ENCODE measurements at regions not wholly inside any gene's neighbourhood (a gene's known extent, or its start where the extent isn't known, plus 50 kb on each side); places are given as distances from the start of the nearest gene placed in this dataset.
"Not testable (repeated sequence)": the region's sequence is repeated elsewhere in the genome, so short reads cannot be mapped to it uniquely, and the experiment has no call there.

DNA sequence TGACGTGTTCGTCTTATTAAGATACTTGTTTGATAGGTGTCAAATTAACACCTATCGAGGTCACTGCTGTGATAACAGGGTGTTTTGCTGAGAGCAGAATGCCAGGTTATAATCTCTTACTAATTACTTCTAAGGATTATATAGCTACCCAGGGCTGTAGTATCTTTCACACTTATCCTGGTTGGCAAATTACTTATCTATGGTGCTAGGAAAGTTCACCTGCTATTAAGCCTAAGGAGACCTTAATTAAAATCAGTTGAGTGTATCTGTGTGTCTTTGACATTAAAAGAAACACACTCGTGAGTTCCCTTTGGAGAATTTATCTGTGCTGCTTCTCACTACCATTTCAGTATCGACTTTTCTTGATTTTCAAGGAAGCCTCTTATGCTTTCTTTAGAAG, 301.6 kb upstream of the SLC16A7 start:
- no peaks in the 10 kb centered on the region for H3K27me3 ChIP-seq
- no peak overlapping the region for H3K4me3 ChIP-seq
- H3K9me3 ChIP-seq: no peaks in the 10 kb centered on the region
- TF ChIP-seq, protein P1, sequence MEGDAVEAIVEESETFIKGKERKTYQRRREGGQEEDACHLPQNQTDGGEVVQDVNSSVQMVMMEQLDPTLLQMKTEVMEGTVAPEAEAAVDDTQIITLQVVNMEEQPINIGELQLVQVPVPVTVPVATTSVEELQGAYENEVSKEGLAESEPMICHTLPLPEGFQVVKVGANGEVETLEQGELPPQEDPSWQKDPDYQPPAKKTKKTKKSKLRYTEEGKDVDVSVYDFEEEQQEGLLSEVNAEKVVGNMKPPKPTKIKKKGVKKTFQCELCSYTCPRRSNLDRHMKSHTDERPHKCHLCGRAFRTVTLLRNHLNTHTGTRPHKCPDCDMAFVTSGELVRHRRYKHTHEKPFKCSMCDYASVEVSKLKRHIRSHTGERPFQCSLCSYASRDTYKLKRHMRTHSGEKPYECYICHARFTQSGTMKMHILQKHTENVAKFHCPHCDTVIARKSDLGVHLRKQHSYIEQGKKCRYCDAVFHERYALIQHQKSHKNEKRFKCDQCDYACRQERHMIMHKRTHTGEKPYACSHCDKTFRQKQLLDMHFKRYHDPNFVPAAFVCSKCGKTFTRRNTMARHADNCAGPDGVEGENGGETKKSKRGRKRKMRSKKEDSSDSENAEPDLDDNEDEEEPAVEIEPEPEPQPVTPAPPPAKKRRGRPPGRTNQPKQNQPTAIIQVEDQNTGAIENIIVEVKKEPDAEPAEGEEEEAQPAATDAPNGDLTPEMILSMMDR (IDR thresholded peaks at IDR 0.05): no peak
- DNase-seq (no peak), ATAC-seq (no peak)
- H3K4me1 ChIP-seq: no peaks in the 10 kb centered on the region
- 40% methylated on average over 5 of the region's 5 CpGs for WGBS (ENCODE audit: insufficient coverage, low coverage, low lambda C conversion rate, missing lambda C conversion rate)
- H3K27ac ChIP-seq: no peak overlapping the region
- no peaks in the 10 kb centered on the region for H3K36me3 ChIP-seq
- intact Hi-C loops (cut with DNase I): no loop called here

DNA sequence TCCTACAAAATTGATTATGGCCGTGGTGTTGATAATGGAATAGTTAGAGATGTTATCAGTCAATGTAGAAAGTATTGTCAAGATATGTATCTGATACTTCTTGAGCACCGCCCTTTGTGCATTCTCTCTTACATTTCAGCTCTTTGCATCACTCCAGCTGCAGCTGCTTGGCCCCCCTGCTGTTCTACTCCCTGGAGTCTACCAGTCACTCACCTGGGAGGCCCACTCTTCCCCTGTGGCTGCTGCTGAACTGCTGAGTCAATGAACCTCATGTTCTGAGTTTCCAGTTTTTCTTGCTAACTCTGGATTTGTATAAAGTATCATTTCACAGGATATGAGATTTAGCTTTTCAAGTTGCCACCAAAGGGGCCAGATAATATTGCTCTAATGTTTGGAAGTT, 312.8 kb upstream of the SLC16A7 start:
- no peak for DNase-seq
- Histone ChIP-seq H3K36me3 (no peaks in the 10 kb centered on the region), H3K27me3 (no peaks in the 10 kb centered on the region), H3K4me1 (no peaks in the 10 kb centered on the region), H3K4me3 (no peak overlapping the region), H3K9me3 (no peaks in the 10 kb centered on the region), H3K27ac (no peak overlapping the region)
- TF ChIP-seq POLR2A (IDR thresholded peaks at IDR 0.05): no peak
- TF ChIP-seq, protein P1 (IDR thresholded peaks at IDR 0.05): no peak
- intact Hi-C loops (cut with DNase I): no loop called here
- WGBS (ENCODE audit: insufficient coverage, low coverage, low lambda C conversion rate, missing lambda C conversion rate): 76% methylated on average over 2 of the region's 2 CpGs
- ATAC-seq: no peak

DNA sequence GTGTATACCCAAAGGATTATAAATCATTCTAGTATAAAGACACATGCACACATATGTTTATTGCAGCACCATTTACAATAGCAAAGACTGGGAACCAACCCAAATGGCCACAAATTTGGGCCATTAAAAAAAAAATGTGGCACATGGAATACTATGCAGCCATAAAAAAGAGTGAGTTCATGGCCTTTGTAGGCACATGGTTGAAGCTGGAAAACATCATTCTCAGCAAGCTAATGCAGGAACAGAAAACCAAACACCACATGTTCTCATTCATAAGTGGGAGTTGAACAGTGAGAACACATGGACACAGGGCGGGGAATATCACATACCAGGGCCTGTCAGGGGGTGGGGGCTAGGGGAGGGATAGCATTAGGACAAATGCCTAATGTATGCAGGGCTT, 322.3 kb upstream of the SLC16A7 start:
- H3K4me3 ChIP-seq; H3K4me1 ChIP-seq; ATAC-seq; H3K36me3 ChIP-seq; H3K27ac ChIP-seq; H3K9me3 ChIP-seq; DNase-seq; H3K27me3 ChIP-seq; intact Hi-C loops (cut with DNase I): not testable (repeated sequence)
- 78% methylated on average over 1 of the region's 1 CpG for WGBS (ENCODE audit: insufficient coverage, low coverage, low lambda C conversion rate, missing lambda C conversion rate)

DNA sequence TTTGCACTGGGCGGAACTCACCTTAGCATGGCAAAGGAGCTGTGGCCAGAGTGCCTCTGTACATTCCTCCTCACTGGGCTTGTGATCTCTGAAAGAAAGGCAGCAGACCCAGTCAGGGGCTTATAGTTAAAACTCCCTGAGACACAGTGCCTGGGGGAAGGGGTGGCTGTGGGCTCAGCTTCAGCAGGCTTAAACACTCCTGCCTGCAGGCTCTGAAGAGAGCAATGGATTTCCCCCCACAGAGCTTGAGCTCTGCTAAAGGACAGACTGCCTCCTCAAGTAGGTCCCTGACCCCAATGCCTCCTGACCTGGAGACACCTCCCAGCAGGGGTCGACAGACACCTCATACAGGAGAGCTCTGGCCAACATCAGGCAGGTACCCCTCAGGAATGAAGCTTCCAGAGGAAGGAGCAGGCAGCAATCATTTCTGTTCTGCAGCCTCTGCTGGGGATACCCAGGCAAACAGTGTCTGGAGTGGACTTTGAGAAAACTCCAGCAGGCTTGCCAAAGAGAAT, 327.5 kb upstream of the SLC16A7 start:
- DNase-seq (no peak), ATAC-seq (no peak)
- Histone ChIP-seq H3K27ac (no peak overlapping the region), H3K4me1 (no peaks in the 10 kb centered on the region), H3K4me3 (no peak overlapping the region), H3K27me3 (no peaks in the 10 kb centered on the region), H3K9me3 (no peaks in the 10 kb centered on the region), H3K36me3 (no peaks in the 10 kb centered on the region)
- intact Hi-C loops (cut with DNase I): no loop called here
- TF ChIP-seq, protein P1 (IDR thresholded peaks at IDR 0.05): no peak
- TF ChIP-seq POLR2A (IDR thresholded peaks at IDR 0.05): no peak
- WGBS (ENCODE audit: insufficient coverage, low coverage, low lambda C conversion rate, missing lambda C conversion rate): no CpG with 5 or more reads among the region's 2 CpGs

DNA sequence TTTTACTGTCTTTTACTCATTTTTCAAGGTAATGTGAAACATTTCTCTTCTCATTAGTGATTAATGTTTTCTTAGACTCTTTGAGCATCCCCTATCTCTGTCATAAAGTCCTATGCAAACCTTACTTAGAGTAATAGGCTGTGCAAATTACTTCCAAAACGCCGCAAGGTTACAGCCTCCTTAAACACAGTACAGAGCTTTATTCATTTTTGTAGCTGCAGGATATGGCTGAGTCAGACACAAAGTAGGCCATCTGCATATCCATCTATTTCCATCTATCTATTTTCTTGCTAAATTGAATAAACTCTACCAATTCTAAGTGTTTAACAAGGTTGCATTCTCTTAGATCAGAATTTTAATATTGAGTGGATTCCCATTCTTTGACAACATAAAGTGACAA, 335.6 kb upstream of the SLC16A7 start:
- DNase-seq: no peak
- WGBS (ENCODE audit: insufficient coverage, low coverage, low lambda C conversion rate, missing lambda C conversion rate): 69% methylated on average over 2 of the region's 2 CpGs
- intact Hi-C loops (cut with DNase I): no loop called here

More for the DNA sequence above, 335.6 kb upstream of the SLC16A7 start:
- Histone ChIP-seq H3K36me3 (no peaks in the 10 kb centered on the region), H3K27me3 (no peaks in the 10 kb centered on the region), H3K9me3 (no peaks in the 10 kb centered on the region), H3K4me3 (no peak overlapping the region), H3K4me1 (no peaks in the 10 kb centered on the region), H3K27ac (no peak overlapping the region)
- TF ChIP-seq, protein P1 (IDR thresholded peaks at IDR 0.05): no peak
- no peak for TF ChIP-seq POLR2A (IDR thresholded peaks at IDR 0.05)
- ATAC-seq: no peak

All from right lobe of liver (tissue), 6 donors.